GM12875 (cell line): ENCODE measurements at regions not wholly inside any gene's neighbourhood (a gene's known extent, or its start where the extent isn't known, plus 50 kb on each side); places are given as distances from the start of the nearest gene placed in this dataset.

Experiments
- H3K4me3 ChIP-seq: one replicate; pipeline ENCODE4 v1.5.1; 2011; ENCODE audit warnings: low read depth, low read length, control low read depth
- CTCF ChIP-seq: IDR thresholded peaks from 2 replicates; pipeline ENCODE4 v1.5.1; 2011; ENCODE audit warnings: low read depth, mild to moderate bottlenecking, control low read depth, inconsistent platforms, low read length, moderate library complexity, borderline replicate concordance; ENCODE audit not compliant: insufficient read depth

GRCh38 chr10:101286248-101287046 lies 57.2 kb upstream of the LBX1 start:
- no peak for TF ChIP-seq CTCF
- no peak overlapping the region for H3K4me3 ChIP-seq

- no peak overlapping the region for H3K4me3 ChIP-seq
- TF ChIP-seq CTCF: no peak
Measured at GRCh38 chr10:101287183-101287996, 58.1 kb upstream of the LBX1 start.

- 0 out of 2 replicates have a peak, but pooled peaks have one; percentile 11 for TF ChIP-seq CTCF
- H3K4me3 ChIP-seq: no peak overlapping the region
Measured at GRCh38 chr10:101287997-101288635, 58.9 kb upstream of the LBX1 start.

GRCh38 chr10:101289541-101289940 lies 60.3 kb upstream of the LBX1 start:
- TF ChIP-seq CTCF: no peak
- H3K4me3 ChIP-seq: no peak overlapping the region

GRCh38 chr10:101290431-101290830 lies 61.2 kb upstream of the LBX1 start:
- no peak overlapping the region for H3K4me3 ChIP-seq
- TF ChIP-seq CTCF: no peak

GRCh38 chr10:101290881-101291280 lies 61.6 kb upstream of the LBX1 start:
- TF ChIP-seq CTCF: no peak
- no peak overlapping the region for H3K4me3 ChIP-seq
